LNCaP clone FGC (cell line): ENCODE measurements at regions not wholly inside any gene's neighbourhood (a gene's known extent, or its start where the extent isn't known, plus 50 kb on each side); places are given as distances from the start of the nearest gene placed in this dataset.
A peak's percentile ranks its signal among the peaks of the same experiment; 100 is the strongest.

Experiments
- DNase-seq: peaks from one replicate; pipeline ENCODE4 v3.0.0-alpha.2; 2011; ENCODE audit warnings: low read depth
- H3K4me3 ChIP-seq: 2 replicates; pipeline ENCODE4 v1.5.1; 2011; ENCODE audit warnings: mild to moderate bottlenecking, low read depth, low read length, control low read depth
- CTCF ChIP-seq: IDR thresholded peaks from 2 replicates; pipeline ENCODE4 v1.5.1; 2012; ENCODE audit warnings: mild to moderate bottlenecking; ENCODE audit not compliant: control insufficient read depth, insufficient read depth; ENCODE audit errors: extremely low read depth

GRCh38 chr1:56404066-56404465, 175.3 kb downstream of the PLPP3 start:
- no peak for TF ChIP-seq CTCF
- DNase-seq, result no peak
- no peak overlapping the region for H3K4me3 ChIP-seq

- TF ChIP-seq CTCF, result no peak
- H3K4me3 ChIP-seq, result no peak overlapping the region
- no peak for DNase-seq
Observed at GRCh38 chr1:56403321-56403720, 176.0 kb downstream of the PLPP3 start.

- H3K4me3 ChIP-seq, result no peak overlapping the region
- no peak for TF ChIP-seq CTCF
Observed at GRCh38 chr1:56401191-56401590, 178.2 kb downstream of the PLPP3 start.

GRCh38 chr1:56400526-56400925, 178.8 kb downstream of the PLPP3 start:
- no peak overlapping the region for H3K4me3 ChIP-seq
- no peak for DNase-seq
- TF ChIP-seq CTCF, result no peak

More at GRCh38 chr1:56401191-56401590, 178.2 kb downstream of the PLPP3 start:
- DNase-seq, result no peak

GRCh38 chr1:56399795-56400194, 179.6 kb downstream of the PLPP3 start:
- no peak overlapping the region for H3K4me3 ChIP-seq
- no peak for TF ChIP-seq CTCF
- no peak for DNase-seq

GRCh38 chr1:56399326-56399725, 180.0 kb downstream of the PLPP3 start:
- DNase-seq, result no peak
- H3K4me3 ChIP-seq, result no peak overlapping the region
- TF ChIP-seq CTCF, result no peak

- H3K4me3 ChIP-seq, result no peak overlapping the region
- DNase-seq, result peak; percentile 50
- TF ChIP-seq CTCF, result no peak
Observed at GRCh38 chr1:56397811-56398231, 181.5 kb downstream of the PLPP3 start.
